Neuronal stem cell (in vitro differentiated cells): ENCODE measurements at regions not wholly inside any gene's neighbourhood (a gene's known extent, or its start where the extent isn't known, plus 50 kb on each side); places are given as distances from the start of the nearest gene placed in this dataset.
"Not testable (repeated sequence)": the region's sequence is repeated elsewhere in the genome, so short reads cannot be mapped to it uniquely, and the experiment has no call there.

ENCODE experiments used
- DNase-seq: peaks from one replicate; pipeline ENCODE4 v3.0.0-alpha.2; 2013; ENCODE audit warnings: low spot score
- H2AFZ ChIP-seq: one replicate; pipeline ENCODE4 v1.6.1; 2013; ENCODE audit warnings: mild to moderate bottlenecking, low read length, inconsistent platforms
- H2AK5ac ChIP-seq: 2 replicates; pipeline ENCODE4 v1.6.1; 2013; ENCODE audit warnings: low read depth, mild to moderate bottlenecking, inconsistent platforms, low read length, moderate library complexity, mixed read lengths
- H2BK120ac ChIP-seq: 2 replicates; pipeline ENCODE4 v1.6.1; 2013; ENCODE audit warnings: low read depth, mild to moderate bottlenecking, inconsistent platforms, low read length, moderate library complexity, mixed read lengths
- H2BK12ac ChIP-seq: one replicate; pipeline ENCODE4 v1.6.1; 2013; ENCODE audit warnings: low read length, inconsistent platforms
- H2BK15ac ChIP-seq: 2 replicates; pipeline ENCODE4 v1.6.1; 2013; ENCODE audit warnings: mild to moderate bottlenecking, low read length, inconsistent platforms, mixed read lengths
- H2BK5ac ChIP-seq: one replicate; pipeline ENCODE4 v1.6.1; 2013; ENCODE audit warnings: inconsistent platforms, mild to moderate bottlenecking, low read length, moderate library complexity
- H3K14ac ChIP-seq: one replicate; pipeline ENCODE4 v1.6.1; 2013; ENCODE audit warnings: low read length, inconsistent platforms
- H3K18ac ChIP-seq: 2 replicates; pipeline ENCODE4 v1.6.1; 2013; ENCODE audit warnings: low read length, inconsistent platforms
- H3K23ac ChIP-seq: 2 replicates; pipeline ENCODE4 v1.6.1; 2013; ENCODE audit warnings: low read depth, mild to moderate bottlenecking, mixed read lengths, low read length, inconsistent platforms; ENCODE audit not compliant: poor library complexity
- H3K27ac ChIP-seq: replicated peaks from 3 replicates; pipeline ENCODE4 v1.5.1; 2013; ENCODE audit warnings: low read length, inconsistent platforms
- H3K27me3 ChIP-seq, 3 experiments: 2 replicates each; pipeline ENCODE4 v1.6.1; 2013; ENCODE audit warnings: low read length in 3 of 3, mild to moderate bottlenecking in 2 of 3, inconsistent platforms in 1 of 3, low read depth in 1 of 3, mixed read lengths in 1 of 3, moderate library complexity in 1 of 3; ENCODE audit not compliant: control insufficient read depth in 3 of 3, insufficient read depth in 3 of 3
- H3K36me3 ChIP-seq, 2 donors: replicated peaks in 1 of 2; 2 replicates each; pipeline ENCODE4 v1.6.1; 2013; ENCODE audit warnings: low read length in 2 of 2; ENCODE audit not compliant: control insufficient read depth in 2 of 2, insufficient read depth in 2 of 2
- H3K4ac ChIP-seq: 2 replicates; pipeline ENCODE4 v1.6.1; 2013; ENCODE audit warnings: inconsistent platforms, mild to moderate bottlenecking, low read length, moderate library complexity
- H3K4me1 ChIP-seq, 2 donors: 1 replicate in 1 of 2; 2 replicates in 1 of 2; pipeline ENCODE4 v1.6.1; 2013; ENCODE audit warnings: low read length in 2 of 2, low read depth in 1 of 2; ENCODE audit not compliant: control insufficient read depth in 2 of 2, insufficient read depth in 1 of 2
- H3K4me2 ChIP-seq: one replicate; pipeline ENCODE4 v1.6.1; 2013; ENCODE audit warnings: mild to moderate bottlenecking, low read length, inconsistent platforms; ENCODE audit not compliant: insufficient read depth, poor library complexity, severe bottlenecking
- H3K4me3 ChIP-seq, 2 donors: 2 replicates each; pipeline ENCODE4 v1.5.1; 2013; ENCODE audit warnings: low read length in 2 of 2, mild to moderate bottlenecking in 2 of 2, inconsistent platforms in 1 of 2, moderate library complexity in 1 of 2
- H3K79me1 ChIP-seq: one replicate; pipeline ENCODE4 v1.6.1; 2013; ENCODE audit warnings: low read depth, mild to moderate bottlenecking, inconsistent platforms, low read length, moderate library complexity
- H3K9ac ChIP-seq: one replicate; pipeline ENCODE4 v1.6.1; 2013; ENCODE audit warnings: mild to moderate bottlenecking, low read depth, low read length, inconsistent platforms; ENCODE audit not compliant: poor library complexity
- H3K9me3 ChIP-seq, 2 donors: replicated peaks in 1 of 2; 2 replicates each; pipeline versions ENCODE3 to v1.6.1; 2013; ENCODE audit warnings: low read length in 2 of 2, mild to moderate bottlenecking in 2 of 2, inconsistent platforms in 1 of 2, low read depth in 1 of 2, mixed read lengths in 1 of 2, moderate library complexity in 1 of 2; ENCODE audit not compliant: control insufficient read depth in 2 of 2, insufficient read depth in 1 of 2
- H4K8ac ChIP-seq: one replicate; pipeline ENCODE4 v1.6.1; 2013; ENCODE audit warnings: low read depth, mild to moderate bottlenecking, inconsistent platforms, low read length, moderate library complexity
- H4K91ac ChIP-seq: one replicate; pipeline ENCODE4 v1.6.1; 2013; ENCODE audit warnings: low read length, low read depth, mild to moderate bottlenecking, inconsistent platforms; ENCODE audit not compliant: poor library complexity
- WGBS, 2 donors: extraction: QIAGEN DNeasy Blood & Tissue Kit; methylation state at CpG; one replicate each; pipeline ENCODE4 v1.1.7; 2013; ENCODE audit warnings: missing lambda C conversion rate in 2 of 2, mixed read lengths in 1 of 2; ENCODE audit not compliant: insufficient read length in 2 of 2, insufficient replicate concordance in 1 of 2; ENCODE audit errors: extremely low coverage in 2 of 2; 5-methylcytosine and 5-hydroxymethylcytosine counted together

- H3K27ac ChIP-seq = no peak overlapping the region
- no peak overlapping the region for H3K4ac ChIP-seq
- H3K23ac ChIP-seq = no peak overlapping the region
- no peak overlapping the region for H3K18ac ChIP-seq
- H4K8ac ChIP-seq = no peak overlapping the region
- H3K4me1 ChIP-seq = peaks cover 18 to 39% of the 10 kb centered on the region in 2 donors
- no CpG with 5 or more reads among the region's 2 CpGs for WGBS, 2 donors
- H4K91ac ChIP-seq = no peak overlapping the region
- no peaks in the 10 kb centered on the region for H3K9me3 ChIP-seq
- no peak overlapping the region for H3K9ac ChIP-seq
- no peak overlapping the region for H2BK5ac ChIP-seq
- no peak overlapping the region for H3K4me3 ChIP-seq
- H2BK120ac ChIP-seq = no peak overlapping the region
- H3K4me2 ChIP-seq = no peak overlapping the region
- H2BK12ac ChIP-seq = no peak overlapping the region
- no peaks in the 10 kb centered on the region for H3K79me1 ChIP-seq
- no peak overlapping the region for H2AK5ac ChIP-seq
- no peak for DNase-seq
- peaks cover 0 to 4% of the 10 kb centered on the region in 2 donors for H3K36me3 ChIP-seq
- no peak overlapping the region for H3K14ac ChIP-seq
- H3K27me3 ChIP-seq = no peaks in the 10 kb centered on the region
- H2AFZ ChIP-seq = no peak overlapping the region
- no peak overlapping the region for H2BK15ac ChIP-seq
Measured at GRCh38 chr1:201732351-201732750, 96.6 kb upstream of the IPO9 start.

GRCh38 chr1:201734221-201734620 lies 94.7 kb upstream of the IPO9 start:
- Histone ChIP-seq H2BK5ac (peak overlapping the region; percentile 2), H3K4me1 (peaks cover 36 to 51% of the 10 kb centered on the region in 2 donors)
- DNase-seq, H3K4me3 ChIP-seq, H2AK5ac ChIP-seq, H3K23ac ChIP-seq, H3K14ac ChIP-seq, H3K36me3 ChIP-seq, H3K27me3 ChIP-seq, H4K8ac ChIP-seq, H2BK12ac ChIP-seq, H3K79me1 ChIP-seq, H3K4me2 ChIP-seq, H2BK120ac ChIP-seq, H2BK15ac ChIP-seq, H3K18ac ChIP-seq, H3K4ac ChIP-seq, H3K9me3 ChIP-seq, H4K91ac ChIP-seq, H2AFZ ChIP-seq, H3K9ac ChIP-seq, H3K27ac ChIP-seq: not testable (repeated sequence)
- no CpG with 5 or more reads among the region's 4 CpGs for WGBS, 2 donors

- Histone ChIP-seq H2AK5ac (peak overlapping the region; percentile 36), H2BK12ac (no peak overlapping the region), H3K14ac (no peak overlapping the region), H3K27me3 (no peaks in the 10 kb centered on the region), H4K91ac (no peak overlapping the region), H3K4ac (no peak overlapping the region), H2BK120ac (no peak overlapping the region), H3K36me3 (peaks cover 0 to 4% of the 10 kb centered on the region in 2 donors), H3K18ac (peak overlapping the region; percentile 53), H4K8ac (no peak overlapping the region), H3K23ac (no peak overlapping the region), H3K27ac (no peak overlapping the region), H3K4me1 (peaks cover 39 to 51% of the 10 kb centered on the region in 2 donors), H2BK5ac (peak overlapping the region; percentile 2), H3K9me3 (no peaks in the 10 kb centered on the region), H2BK15ac (no peak overlapping the region), H3K4me2 (no peak overlapping the region), H3K79me1 (no peaks in the 10 kb centered on the region), H2AFZ (no peak overlapping the region), H3K4me3 (no peak overlapping the region), H3K9ac (no peak overlapping the region)
- no peak for DNase-seq
- WGBS, 2 donors = no CpG with 5 or more reads among the region's 2 CpGs
Measured at GRCh38 chr1:201734786-201735185, 94.2 kb upstream of the IPO9 start.

- H2AK5ac ChIP-seq = peak overlapping the region; percentile 16
- no peak overlapping the region for H3K14ac ChIP-seq
- no peak overlapping the region for H2BK5ac ChIP-seq
- H2BK120ac ChIP-seq = no peak overlapping the region
- no peaks in the 10 kb centered on the region for H3K27me3 ChIP-seq
- no peak overlapping the region for H3K4me2 ChIP-seq
- H3K9ac ChIP-seq = no peak overlapping the region
- WGBS, 2 donors = no CpG with 5 or more reads among the region's 6 CpGs
- peaks cover 44 to 45% of the 10 kb centered on the region in 2 donors for H3K4me1 ChIP-seq
- no peaks in the 10 kb centered on the region for H3K79me1 ChIP-seq
- H3K4ac ChIP-seq = no peak overlapping the region
- no peak for DNase-seq
- H4K91ac ChIP-seq = no peak overlapping the region
- no peaks in the 10 kb centered on the region for H3K9me3 ChIP-seq
- no peak overlapping the region for H4K8ac ChIP-seq
- H2AFZ ChIP-seq = no peak overlapping the region
- H2BK12ac ChIP-seq = peak overlapping the region; percentile 63
- H3K18ac ChIP-seq = peak overlapping the region; percentile 65
- peak overlapping the region; percentile 91 for H3K27ac ChIP-seq
- H3K36me3 ChIP-seq = peaks cover 2 to 4% of the 10 kb centered on the region in 2 donors
- H3K4me3 ChIP-seq = no peak overlapping the region
- peak overlapping the region; percentile 5 for H2BK15ac ChIP-seq
- H3K23ac ChIP-seq = no peak overlapping the region
Measured at GRCh38 chr1:201736707-201737320, 92.1 kb upstream of the IPO9 start.
